Stomach (tissue), 4 donors: ENCODE measurements at regions not wholly inside any gene's neighbourhood (a gene's known extent, or its start where the extent isn't known, plus 50 kb on each side); places are given as distances from the start of the nearest gene placed in this dataset.

Source experiments
- CTCF ChIP-seq, 7 experiments: fragments of 450-650 bp in 4 of 7; fragments of 200-600 bp in 3 of 7; sonication (generic) in 3 of 7; IDR thresholded peaks; one replicate each; pipeline ENCODE4 v1.5.1; 2016 to 2019; ENCODE audit warnings: antibody characterized with exemption in 7 of 7, control low read depth in 2 of 7, mild to moderate bottlenecking in 1 of 7
- EP300 ChIP-seq: sonication (generic); formaldehyde crosslinking; IDR thresholded peaks from one replicate; pipeline ENCODE4 v1.6.1; 2017; ENCODE audit warnings: antibody characterized with exemption
- POLR2A ChIP-seq, 4 donors: fragments of 450-650 bp; IDR thresholded peaks; one replicate each; pipeline ENCODE4 v1.6.1; 2016; ENCODE audit warnings: antibody characterized with exemption in 4 of 4, control low read depth in 2 of 4, mild to moderate bottlenecking in 1 of 4, moderate library complexity in 1 of 4
- POLR2AphosphoS5 ChIP-seq, 3 donors: sonication (generic); formaldehyde crosslinking; IDR thresholded peaks; one replicate each; pipeline ENCODE4 v1.6.1; 2016; ENCODE audit warnings: antibody characterized with exemption in 3 of 3

DNA sequence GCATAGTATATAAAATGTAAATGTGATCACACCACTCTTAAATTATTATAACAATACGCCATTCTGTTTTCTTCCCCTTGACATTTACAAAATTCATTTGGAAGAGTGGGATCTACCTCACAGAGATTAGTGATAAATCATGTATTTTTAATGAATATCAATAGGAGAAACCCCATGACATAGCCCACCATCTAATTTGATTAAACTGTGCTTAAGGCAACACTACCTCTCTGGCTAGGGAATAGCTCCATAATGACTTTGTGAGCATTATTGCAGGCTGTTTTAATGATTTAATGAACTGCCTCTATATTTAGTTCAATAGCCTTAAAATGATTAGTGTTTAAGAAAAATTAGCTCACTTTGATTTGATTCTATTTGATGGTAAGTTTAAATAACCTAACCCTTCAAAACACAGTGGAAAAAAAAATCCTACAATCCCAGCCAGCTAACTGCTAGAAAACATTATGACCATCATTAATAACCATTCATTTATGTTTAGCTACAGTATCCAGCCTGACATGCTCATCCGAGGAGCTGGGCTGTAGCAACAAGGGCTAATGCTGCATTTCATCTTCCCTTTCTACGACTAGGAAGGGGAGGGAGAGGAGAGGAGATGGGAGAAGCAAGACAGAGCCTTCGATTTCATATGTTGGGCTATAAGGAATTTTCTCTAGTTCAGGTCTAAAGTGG is 75.3 kb upstream of the BCL11A start:
- no peak for TF ChIP-seq POLR2AphosphoS5 (IDR thresholded peaks at IDR 0.05)
- TF ChIP-seq CTCF (IDR thresholded peaks at IDR 0.05) = no peak
- no peak for TF ChIP-seq POLR2A (IDR thresholded peaks at IDR 0.05)
- no peak for TF ChIP-seq EP300
